VCaP (cell line): ENCODE measurements at regions not wholly inside any gene's neighbourhood (a gene's known extent, or its start where the extent isn't known, plus 50 kb on each side); places are given as distances from the start of the nearest gene placed in this dataset.

ENCODE experiments used
- H3K27ac ChIP-seq: fragments of 450-650 bp; 2 replicates; pipeline ENCODE4 v1.5.1; 2017
- CTCF ChIP-seq: fragments of 450-650 bp; conservative IDR thresholded peaks from 2 replicates; pipeline ENCODE4 v1.5.1; 2017; ENCODE audit warnings: mild to moderate bottlenecking, moderate library complexity

- no peak overlapping the region for H3K27ac ChIP-seq
- no peak for TF ChIP-seq CTCF
Observed at GRCh38 chr11:106277484-106277883, 200.0 kb downstream of the AASDHPPT start.

DNA sequence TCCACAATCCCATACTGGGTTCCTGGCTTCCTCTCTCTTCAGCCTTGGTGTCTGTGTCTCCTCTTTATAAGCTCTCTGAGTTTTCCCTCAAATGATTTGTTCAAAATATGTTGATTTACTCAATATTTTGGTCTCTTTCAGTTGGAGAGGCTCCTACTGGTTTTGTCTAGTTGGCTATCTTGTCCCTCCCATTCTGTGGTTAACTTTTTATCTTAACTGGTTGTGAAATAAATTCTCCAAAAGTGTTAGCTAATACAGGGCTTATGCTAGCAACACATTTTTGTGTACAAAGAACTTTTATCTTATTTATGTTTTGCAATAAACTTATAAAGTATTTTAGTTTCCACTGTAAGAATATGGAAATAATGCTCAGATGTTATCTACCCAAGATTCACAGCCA is 200.9 kb downstream of the AASDHPPT start:
- no peak overlapping the region for H3K27ac ChIP-seq
- TF ChIP-seq CTCF: no peak

GRCh38 chr11:106280036-106280435 is 202.6 kb downstream of the AASDHPPT start:
- no peak for TF ChIP-seq CTCF
- no peak overlapping the region for H3K27ac ChIP-seq

GRCh38 chr11:106281455-106282173 is 204.2 kb downstream of the AASDHPPT start:
- no peak for TF ChIP-seq CTCF
- no peak overlapping the region for H3K27ac ChIP-seq

DNA sequence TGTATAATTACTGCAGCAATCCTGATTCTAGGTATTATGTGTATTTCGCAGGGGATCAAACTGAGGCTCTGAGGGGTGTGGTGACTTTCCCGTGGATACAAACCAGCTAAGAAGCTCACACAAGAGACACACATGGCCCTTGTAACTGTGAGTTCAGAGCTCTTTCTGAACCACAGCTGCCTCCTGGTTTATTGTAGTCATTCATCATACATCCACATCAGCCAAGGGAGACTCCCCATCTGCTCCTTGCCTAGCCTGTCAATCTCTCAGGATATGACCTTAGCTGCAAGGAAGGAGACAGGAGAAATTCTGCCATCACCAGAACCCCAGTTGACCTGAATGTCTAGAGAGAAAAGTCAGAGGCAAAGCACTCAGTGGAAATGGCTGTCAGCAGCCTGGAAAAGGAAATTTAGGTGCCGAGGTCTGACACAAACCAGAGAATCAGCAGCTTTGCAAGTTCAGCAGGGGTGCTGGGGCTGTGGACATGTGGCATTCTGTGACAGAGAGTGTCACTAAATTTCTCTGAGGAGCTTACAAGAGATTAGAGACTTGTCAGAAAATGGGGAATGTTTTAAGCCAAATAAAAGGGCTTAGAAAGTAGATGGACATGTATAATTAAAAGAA is 209.5 kb downstream of the AASDHPPT start:
- TF ChIP-seq CTCF: no peak
- no peak overlapping the region for H3K27ac ChIP-seq

DNA sequence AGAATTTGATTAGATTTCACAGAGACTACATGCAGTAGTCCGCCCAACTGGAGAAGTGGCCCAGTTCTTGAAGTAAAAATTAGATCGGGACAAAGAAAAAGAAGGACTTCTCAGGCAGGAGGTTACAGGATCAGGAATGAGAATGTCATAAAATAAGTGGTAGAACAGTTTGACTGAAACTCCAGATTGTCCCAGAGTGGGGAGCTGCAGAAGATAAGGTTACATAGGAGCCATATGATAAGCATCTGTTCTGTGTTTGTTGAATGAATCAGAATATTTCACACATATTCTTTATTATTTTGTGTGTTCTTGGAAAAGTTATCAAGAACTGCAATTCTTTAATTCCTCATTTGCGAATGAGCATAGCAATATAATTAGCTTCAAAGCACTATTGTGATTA is 210.6 kb downstream of the AASDHPPT start:
- H3K27ac ChIP-seq: no peak overlapping the region
- no peak for TF ChIP-seq CTCF

DNA sequence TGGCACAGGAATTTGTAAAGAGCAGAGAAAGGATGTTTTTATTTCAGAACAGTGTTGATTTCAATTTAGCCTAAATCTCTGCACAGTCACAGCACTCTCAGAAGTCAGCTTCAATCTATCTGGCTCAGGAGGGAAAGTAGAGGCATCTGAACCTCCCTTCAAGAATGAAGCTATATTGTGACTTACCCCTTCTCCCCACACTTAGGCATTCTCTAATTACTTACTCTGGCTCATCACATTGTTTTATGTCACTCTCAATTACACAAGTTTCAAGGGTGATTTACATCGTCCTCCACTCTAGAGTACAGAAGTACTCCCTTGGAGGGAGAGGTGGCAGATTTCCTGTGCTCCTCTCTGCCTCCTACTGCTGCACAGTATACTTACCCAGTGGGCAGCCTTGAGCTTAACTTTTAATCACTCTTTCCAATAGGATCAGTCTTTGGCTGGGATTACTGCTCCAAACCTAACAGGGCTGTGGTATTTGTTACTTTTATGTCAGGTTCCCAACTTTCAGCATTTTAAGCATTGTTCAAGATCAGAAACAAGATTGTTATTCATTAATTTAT is 211.4 kb downstream of the AASDHPPT start:
- H3K27ac ChIP-seq: no peak overlapping the region
- TF ChIP-seq CTCF: no peak
